A673 (cell line): ENCODE measurements at regions not wholly inside any gene's neighbourhood (a gene's known extent, or its start where the extent isn't known, plus 50 kb on each side); places are given as distances from the start of the nearest gene placed in this dataset.
"Not testable (repeated sequence)": the region's sequence is repeated elsewhere in the genome, so short reads cannot be mapped to it uniquely, and the experiment has no call there.

Experiments used
- EZH2 ChIP-seq: fragments of 200-600 bp; sonication (generic); IDR thresholded peaks from 2 replicates; pipeline ENCODE4 v1.6.1; 2017; ENCODE audit warnings: borderline replicate concordance, low read depth, mild to moderate bottlenecking, mixed read lengths, antibody characterized with exemption, low read length; ENCODE audit not compliant: poor library complexity, severe bottlenecking
- TF ChIP-seq, protein P1 (sequence below): fragments of 300-800, 200-600 bp; sonication (generic); conservative IDR thresholded peaks from 2 replicates; pipeline ENCODE4 v1.5.1; 2017; ENCODE audit warnings: low read depth, mild to moderate bottlenecking, antibody characterized with exemption, low read length, moderate library complexity, mixed read lengths

DNA sequence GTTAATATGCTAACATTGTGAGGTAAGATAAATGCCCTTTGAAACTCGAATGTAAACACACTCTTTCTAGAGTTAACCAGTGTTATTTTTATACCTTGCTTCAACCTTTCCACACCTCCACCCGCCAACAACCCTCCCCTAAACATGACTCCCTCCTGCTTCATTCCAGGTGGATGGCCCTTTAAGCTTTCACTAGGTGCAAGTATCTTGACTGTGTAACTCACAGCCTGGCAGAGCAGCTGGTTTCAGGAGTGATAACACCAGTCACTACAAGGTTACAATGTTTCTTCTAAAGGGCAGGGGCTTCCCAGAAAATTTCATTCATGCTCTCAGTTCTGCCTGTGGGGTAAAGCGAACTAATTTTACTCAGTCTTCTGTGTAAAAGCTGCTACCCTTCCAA, 318.1 kb upstream of the FRG1 start:
- not testable (repeated sequence) for TF ChIP-seq EZH2
- TF ChIP-seq, protein P1, sequence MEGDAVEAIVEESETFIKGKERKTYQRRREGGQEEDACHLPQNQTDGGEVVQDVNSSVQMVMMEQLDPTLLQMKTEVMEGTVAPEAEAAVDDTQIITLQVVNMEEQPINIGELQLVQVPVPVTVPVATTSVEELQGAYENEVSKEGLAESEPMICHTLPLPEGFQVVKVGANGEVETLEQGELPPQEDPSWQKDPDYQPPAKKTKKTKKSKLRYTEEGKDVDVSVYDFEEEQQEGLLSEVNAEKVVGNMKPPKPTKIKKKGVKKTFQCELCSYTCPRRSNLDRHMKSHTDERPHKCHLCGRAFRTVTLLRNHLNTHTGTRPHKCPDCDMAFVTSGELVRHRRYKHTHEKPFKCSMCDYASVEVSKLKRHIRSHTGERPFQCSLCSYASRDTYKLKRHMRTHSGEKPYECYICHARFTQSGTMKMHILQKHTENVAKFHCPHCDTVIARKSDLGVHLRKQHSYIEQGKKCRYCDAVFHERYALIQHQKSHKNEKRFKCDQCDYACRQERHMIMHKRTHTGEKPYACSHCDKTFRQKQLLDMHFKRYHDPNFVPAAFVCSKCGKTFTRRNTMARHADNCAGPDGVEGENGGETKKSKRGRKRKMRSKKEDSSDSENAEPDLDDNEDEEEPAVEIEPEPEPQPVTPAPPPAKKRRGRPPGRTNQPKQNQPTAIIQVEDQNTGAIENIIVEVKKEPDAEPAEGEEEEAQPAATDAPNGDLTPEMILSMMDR = not testable (repeated sequence)
